ENCODE measurements at regions not wholly inside any gene's neighbourhood (a gene's known extent, or its start where the extent isn't known, plus 50 kb on each side); places are given as distances from the start of the nearest gene placed in this dataset.

GRCh38 chr2:235303499-235304291, 190.1 kb upstream of the AGAP1 start:
- DNase-seq (ENCODE audit: low read depth): no peak

GRCh38 chr2:235305678-235306077, 188.2 kb upstream of the AGAP1 start:
- no peak for DNase-seq (ENCODE audit: low read depth)

- DNase-seq (ENCODE audit: low read depth): no peak
These were observed 182.8 kb upstream of the AGAP1 start for GRCh38 chr2:235311044-235311443.

GRCh38 chr2:235312571-235312970, 181.3 kb upstream of the AGAP1 start:
- no peak for DNase-seq (ENCODE audit: low read depth)

- DNase-seq (ENCODE audit: low read depth): peak; percentile 24
These were observed 179.4 kb upstream of the AGAP1 start for GRCh38 chr2:235314371-235314930.

GRCh38 chr2:235319095-235319494, 174.7 kb upstream of the AGAP1 start:
- no peak for DNase-seq (ENCODE audit: low read depth)

- DNase-seq (ENCODE audit: low read depth): no peak
These were observed 173.5 kb upstream of the AGAP1 start for GRCh38 chr2:235320326-235320725.

GRCh38 chr2:235324324-235324723, 169.5 kb upstream of the AGAP1 start:
- DNase-seq (ENCODE audit: low read depth): no peak

- no peak for DNase-seq (ENCODE audit: low read depth)
These were observed 168.7 kb upstream of the AGAP1 start for GRCh38 chr2:235325151-235325550.

GRCh38 chr2:235328991-235329390, 164.9 kb upstream of the AGAP1 start:
- no peak for DNase-seq (ENCODE audit: low read depth)

GRCh38 chr2:235330775-235331451, 162.9 kb upstream of the AGAP1 start:
- DNase-seq (ENCODE audit: low read depth): peak; percentile 96

- DNase-seq (ENCODE audit: low read depth): no peak
These were observed 161.5 kb upstream of the AGAP1 start for GRCh38 chr2:235332240-235332890.

- DNase-seq (ENCODE audit: low read depth): peak; percentile 16
These were observed 160.8 kb upstream of the AGAP1 start for GRCh38 chr2:235333076-235333475.

- DNase-seq (ENCODE audit: low read depth): no peak
These were observed 159.7 kb upstream of the AGAP1 start for GRCh38 chr2:235334179-235334578.

- peak; percentile 57 for DNase-seq (ENCODE audit: low read depth)
These were observed 150.6 kb upstream of the AGAP1 start for GRCh38 chr2:235343156-235343774.

- peak; percentile 68 for DNase-seq (ENCODE audit: low read depth)
These were observed 150.0 kb upstream of the AGAP1 start for GRCh38 chr2:235343869-235344268.

- DNase-seq (ENCODE audit: low read depth): no peak
These were observed 148.1 kb upstream of the AGAP1 start for GRCh38 chr2:235345745-235346144.

GRCh38 chr2:235347691-235348090, 146.2 kb upstream of the AGAP1 start:
- peak; percentile 97 for DNase-seq (ENCODE audit: low read depth)

GRCh38 chr2:235348329-235348728, 145.5 kb upstream of the AGAP1 start:
- no peak for DNase-seq (ENCODE audit: low read depth)

GRCh38 chr2:235350234-235350633, 143.6 kb upstream of the AGAP1 start:
- DNase-seq (ENCODE audit: low read depth): no peak

- DNase-seq (ENCODE audit: low read depth): no peak
These were observed 141.3 kb upstream of the AGAP1 start for GRCh38 chr2:235352541-235352940.

GRCh38 chr2:235357881-235358280, 136.0 kb upstream of the AGAP1 start:
- DNase-seq (ENCODE audit: low read depth): peak; percentile 32

All from RPMI7951 (cell line).